ENCODE measurements at regions not wholly inside any gene's neighbourhood (a gene's known extent, or its start where the extent isn't known, plus 50 kb on each side); places are given as distances from the start of the nearest gene placed in this dataset.
"Not testable (repeated sequence)": the region's sequence is repeated elsewhere in the genome, so short reads cannot be mapped to it uniquely, and the experiment has no call there.

- H3K4me2 ChIP-seq (ENCODE audit: low read depth, low read length): no peak overlapping the region
- no peaks in the 10 kb centered on the region for H3F3A ChIP-seq (ENCODE audit: insufficient read depth, low read length)
- H3K9me3 ChIP-seq (replicated peaks; ENCODE audit: insufficient read depth, low read length): no peaks in the 10 kb centered on the region
- H2AFZ ChIP-seq (ENCODE audit: low read length): no peak overlapping the region
- H3K4me1 ChIP-seq (ENCODE audit: low read length): no peaks in the 10 kb centered on the region
- no peak overlapping the region for H3K27ac ChIP-seq (ENCODE audit: low read length)
- H3K36me3 ChIP-seq (replicated peaks; ENCODE audit: insufficient read depth, low read length): no peaks in the 10 kb centered on the region
- DNase-seq: no peak
- no peaks in the 10 kb centered on the region for H3K27me3 ChIP-seq (replicated peaks; ENCODE audit: insufficient read depth, low read length)
- H3K9ac ChIP-seq (ENCODE audit: low read length): no peak overlapping the region
- H3K4me3 ChIP-seq (ENCODE audit: low read length): no peak overlapping the region
- H4K20me1 ChIP-seq (ENCODE audit: insufficient read depth, low read length): no peaks in the 10 kb centered on the region
- H3K9me2 ChIP-seq (replicated peaks; ENCODE audit: insufficient read depth, low read length): no peaks in the 10 kb centered on the region
- H3K79me2 ChIP-seq (ENCODE audit: low read length): no peaks in the 10 kb centered on the region
- no peak for TF ChIP-seq EZH2 (optimal IDR thresholded peaks at IDR 0.05; ENCODE audit: low read depth, low read length)
- TF ChIP-seq EZH2phosphoT487 (IDR thresholded peaks at IDR 0.05; ENCODE audit: low read length): no peak
- TF ChIP-seq, protein P1, sequence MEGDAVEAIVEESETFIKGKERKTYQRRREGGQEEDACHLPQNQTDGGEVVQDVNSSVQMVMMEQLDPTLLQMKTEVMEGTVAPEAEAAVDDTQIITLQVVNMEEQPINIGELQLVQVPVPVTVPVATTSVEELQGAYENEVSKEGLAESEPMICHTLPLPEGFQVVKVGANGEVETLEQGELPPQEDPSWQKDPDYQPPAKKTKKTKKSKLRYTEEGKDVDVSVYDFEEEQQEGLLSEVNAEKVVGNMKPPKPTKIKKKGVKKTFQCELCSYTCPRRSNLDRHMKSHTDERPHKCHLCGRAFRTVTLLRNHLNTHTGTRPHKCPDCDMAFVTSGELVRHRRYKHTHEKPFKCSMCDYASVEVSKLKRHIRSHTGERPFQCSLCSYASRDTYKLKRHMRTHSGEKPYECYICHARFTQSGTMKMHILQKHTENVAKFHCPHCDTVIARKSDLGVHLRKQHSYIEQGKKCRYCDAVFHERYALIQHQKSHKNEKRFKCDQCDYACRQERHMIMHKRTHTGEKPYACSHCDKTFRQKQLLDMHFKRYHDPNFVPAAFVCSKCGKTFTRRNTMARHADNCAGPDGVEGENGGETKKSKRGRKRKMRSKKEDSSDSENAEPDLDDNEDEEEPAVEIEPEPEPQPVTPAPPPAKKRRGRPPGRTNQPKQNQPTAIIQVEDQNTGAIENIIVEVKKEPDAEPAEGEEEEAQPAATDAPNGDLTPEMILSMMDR (IDR thresholded peaks at IDR 0.05; ENCODE audit: low read length): no peak
Observed at GRCh38 chr9:95570150-95570549, 53.4 kb upstream of the PTCH1 start.

GRCh38 chr9:95568735-95569134 is 52.0 kb upstream of the PTCH1 start:
- not testable (repeated sequence) for H4K20me1 ChIP-seq (ENCODE audit: insufficient read depth, low read length); H3K27ac ChIP-seq (ENCODE audit: low read length); H3K9ac ChIP-seq (ENCODE audit: low read length); H3K36me3 ChIP-seq (replicated peaks; ENCODE audit: insufficient read depth, low read length); H3F3A ChIP-seq (ENCODE audit: insufficient read depth, low read length); H3K4me2 ChIP-seq (ENCODE audit: low read depth, low read length); H3K9me3 ChIP-seq (replicated peaks; ENCODE audit: insufficient read depth, low read length); H3K9me2 ChIP-seq (replicated peaks; ENCODE audit: insufficient read depth, low read length); DNase-seq; H3K27me3 ChIP-seq (replicated peaks; ENCODE audit: insufficient read depth, low read length); H2AFZ ChIP-seq (ENCODE audit: low read length); H3K4me3 ChIP-seq (ENCODE audit: low read length); H3K79me2 ChIP-seq (ENCODE audit: low read length); H3K4me1 ChIP-seq (ENCODE audit: low read length)

Measured in MM.1S (cell line).